ENCODE measurements at regions not wholly inside any gene's neighbourhood (a gene's known extent, or its start where the extent isn't known, plus 50 kb on each side); places are given as distances from the start of the nearest gene placed in this dataset.

- TF ChIP-seq CTCF (IDR thresholded peaks at IDR 0.05) (no peak), EP300 (IDR thresholded peaks at IDR 0.05) (no peak), POLR2A (IDR thresholded peaks at IDR 0.05) (no peak)
Observed at GRCh38 chr18:38007676-38008330, 442.2 kb upstream of the CELF4 start.
